GDM1 (cell line): ENCODE measurements at regions not wholly inside any gene's neighbourhood (a gene's known extent, or its start where the extent isn't known, plus 50 kb on each side); places are given as distances from the start of the nearest gene placed in this dataset.

Source experiments
- DNase-seq: peaks from one replicate; lab custom pipeline; 2025; lab: John Stamatoyannopoulos, UW

DNA sequence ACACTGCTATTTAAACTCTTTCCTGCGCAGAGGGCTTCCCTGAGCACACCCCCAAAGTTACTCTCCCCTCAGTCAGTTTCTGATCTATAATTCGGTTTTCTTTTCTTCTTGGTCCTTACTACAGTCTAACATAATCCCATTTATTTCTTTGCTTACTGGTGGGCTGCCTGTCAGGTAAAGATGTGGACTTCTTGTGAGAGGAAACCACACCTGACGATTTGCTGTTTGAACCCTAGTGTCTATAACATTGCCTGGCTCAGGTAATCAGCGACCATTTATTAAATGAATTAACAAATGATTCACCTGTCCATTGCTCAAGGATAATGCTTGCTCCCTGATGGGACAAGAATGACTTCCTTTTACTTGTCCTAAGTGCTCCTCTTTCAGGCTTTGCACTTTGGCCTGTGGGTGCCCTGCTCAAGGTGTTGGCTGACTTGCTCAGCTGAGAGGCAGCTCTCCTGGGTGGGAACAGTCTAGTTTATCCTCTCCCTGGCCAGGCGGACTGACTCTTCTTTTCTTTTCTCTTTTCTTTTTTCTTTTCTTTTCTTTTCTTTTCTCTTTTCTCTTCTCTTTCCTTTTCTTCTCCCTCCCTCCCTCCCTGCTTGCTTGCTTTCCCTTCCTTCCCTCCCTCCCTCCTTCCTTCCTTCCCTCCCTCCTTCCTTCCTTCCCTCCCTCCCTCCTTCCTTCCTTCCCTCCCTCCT is 233.1 kb downstream of the BCAS1 start:
- DNase-seq = no peak

- DNase-seq = no peak
Observed at GRCh38 chr20:53834749-53835148, 235.6 kb downstream of the BCAS1 start.

DNA sequence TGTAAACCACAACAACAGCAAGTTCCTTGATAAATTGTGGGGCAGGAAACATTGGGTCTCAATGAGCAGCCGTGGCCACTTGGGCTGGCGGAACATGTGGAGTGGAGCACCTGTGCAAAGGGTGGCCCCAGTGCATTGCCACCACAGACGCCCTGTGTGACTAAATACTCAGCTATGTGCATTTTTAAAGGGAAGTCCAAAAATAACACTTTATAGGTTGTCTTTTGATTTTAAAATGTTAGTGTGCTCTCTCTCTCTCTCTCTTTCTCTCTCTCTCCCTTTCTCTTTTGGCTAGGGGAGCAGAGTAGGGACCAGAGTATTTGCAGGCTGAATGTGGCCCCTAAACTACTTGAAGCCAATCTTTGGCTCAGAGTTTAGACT is 236.3 kb downstream of the BCAS1 start:
- no peak for DNase-seq

- no peak for DNase-seq
Observed at GRCh38 chr20:53833333-53834061, 236.9 kb downstream of the BCAS1 start.

DNA sequence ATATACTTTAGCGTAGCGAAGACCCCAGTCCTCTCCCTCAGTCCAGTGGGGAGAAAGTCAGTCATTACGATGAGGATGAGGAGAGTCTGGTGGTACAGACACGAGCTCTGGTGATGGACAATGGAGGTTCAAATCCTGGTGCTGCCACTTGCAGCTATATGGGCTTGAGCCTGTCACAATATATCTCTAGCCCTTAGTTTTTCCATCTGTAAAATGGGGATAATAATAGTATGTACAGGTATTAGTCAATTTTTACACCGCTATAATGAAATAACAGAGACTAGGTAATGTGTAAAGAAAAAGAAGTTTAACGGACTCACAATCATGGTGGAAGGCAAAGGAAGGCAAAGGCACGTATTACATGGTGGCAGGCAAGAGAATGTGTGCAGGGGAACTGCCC is 237.9 kb downstream of the BCAS1 start:
- DNase-seq = no peak

DNA sequence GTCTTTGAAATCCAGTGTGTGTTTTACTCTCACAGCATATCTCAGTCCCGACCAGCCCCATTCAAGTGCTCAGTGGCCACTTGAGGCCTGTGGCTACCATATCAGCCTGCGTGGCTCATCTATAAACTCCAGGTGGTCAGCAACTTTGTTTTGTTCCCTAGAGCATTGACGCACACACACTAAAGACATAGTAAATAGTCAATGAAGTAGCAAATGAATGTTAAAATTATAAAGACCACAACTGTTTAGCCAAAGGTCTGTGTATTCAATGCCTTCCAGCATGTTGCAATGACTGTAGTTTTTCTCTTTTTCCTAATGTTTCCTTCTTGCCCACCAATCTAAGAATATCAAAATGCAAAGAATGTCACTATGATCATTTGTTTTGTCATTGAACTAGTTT is 238.2 kb upstream of the ZNF217 start:
- DNase-seq = no peak

GRCh38 chr20:53831228-53831627 is 237.6 kb upstream of the ZNF217 start:
- no peak for DNase-seq

GRCh38 chr20:53829724-53830521 is 236.3 kb upstream of the ZNF217 start:
- no peak for DNase-seq

DNA sequence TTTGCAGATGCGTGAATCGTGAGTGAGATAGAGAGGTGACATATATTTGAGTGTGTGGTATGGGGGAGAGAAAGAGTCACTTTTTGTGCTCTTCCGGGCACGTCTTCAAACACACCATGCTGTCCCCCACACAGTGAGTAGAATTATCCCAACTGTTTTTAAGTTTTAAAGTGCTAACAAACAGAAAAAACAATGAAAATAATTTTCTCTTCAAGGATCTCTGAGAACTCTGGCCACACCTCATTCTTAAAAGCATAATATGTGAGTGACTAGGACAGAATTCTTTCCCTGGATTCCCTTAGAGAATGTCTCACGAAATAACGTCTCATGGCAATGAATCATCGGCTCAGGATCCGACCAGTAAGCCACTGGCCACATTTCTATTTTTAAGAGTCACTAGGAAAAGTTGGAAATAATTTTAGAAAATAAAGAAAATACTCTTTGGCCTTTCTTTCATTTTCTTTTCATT is 235.7 kb upstream of the ZNF217 start:
- DNase-seq = no peak

GRCh38 chr20:53828682-53829254 is 235.1 kb upstream of the ZNF217 start:
- no peak for DNase-seq

DNA sequence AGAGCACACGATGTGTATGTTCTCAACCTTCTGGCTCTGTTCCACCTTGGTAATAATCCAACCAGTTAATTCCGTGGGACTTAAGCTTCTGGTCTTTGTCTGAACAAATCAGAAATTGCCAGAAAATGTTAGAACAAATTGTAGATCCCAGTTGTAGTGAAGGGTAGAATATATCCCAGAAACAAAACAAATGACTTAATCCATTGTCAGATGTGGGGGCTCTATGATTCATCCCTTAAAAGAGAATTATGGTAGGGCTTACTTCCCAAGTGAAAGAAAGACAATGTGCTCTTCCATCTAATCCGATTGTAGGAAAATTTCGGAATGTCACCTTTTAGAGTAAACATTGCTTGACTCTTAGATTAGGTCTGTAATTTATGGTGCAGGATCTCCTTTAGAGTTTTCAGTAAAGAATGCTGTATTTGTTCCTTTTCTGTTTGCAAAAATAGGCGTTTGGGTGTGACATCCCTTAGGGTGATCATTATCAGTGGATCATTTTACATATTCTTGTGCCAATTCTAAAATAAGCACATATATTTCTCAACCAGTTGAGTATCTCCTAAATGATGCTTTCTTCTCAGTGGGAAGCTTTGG is 234.5 kb upstream of the ZNF217 start:
- no peak for DNase-seq

- no peak for DNase-seq
Observed at GRCh38 chr20:53827292-53828087, 233.9 kb upstream of the ZNF217 start.

GRCh38 chr20:53826597-53827291 is 233.1 kb upstream of the ZNF217 start:
- DNase-seq = no peak

DNA sequence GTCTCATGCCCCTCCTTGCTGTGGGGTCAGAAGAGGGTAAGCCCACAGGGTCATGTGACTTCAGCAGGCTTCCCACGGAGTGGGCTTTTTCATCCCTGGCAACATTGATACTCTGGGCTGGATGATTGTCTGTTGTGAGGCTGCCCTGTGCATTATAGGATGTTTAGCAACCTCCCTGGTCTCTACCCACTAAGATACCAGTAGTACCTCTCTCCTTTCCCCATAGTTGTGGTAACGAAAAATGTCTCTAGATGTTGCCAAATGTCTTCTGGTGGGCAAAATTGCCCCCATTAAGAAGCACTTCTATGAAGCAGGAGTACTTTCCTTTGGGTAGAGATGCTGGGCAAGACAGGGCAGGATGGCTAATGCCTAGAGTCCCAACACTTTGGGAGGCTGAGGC is 232.5 kb upstream of the ZNF217 start:
- DNase-seq = no peak

DNA sequence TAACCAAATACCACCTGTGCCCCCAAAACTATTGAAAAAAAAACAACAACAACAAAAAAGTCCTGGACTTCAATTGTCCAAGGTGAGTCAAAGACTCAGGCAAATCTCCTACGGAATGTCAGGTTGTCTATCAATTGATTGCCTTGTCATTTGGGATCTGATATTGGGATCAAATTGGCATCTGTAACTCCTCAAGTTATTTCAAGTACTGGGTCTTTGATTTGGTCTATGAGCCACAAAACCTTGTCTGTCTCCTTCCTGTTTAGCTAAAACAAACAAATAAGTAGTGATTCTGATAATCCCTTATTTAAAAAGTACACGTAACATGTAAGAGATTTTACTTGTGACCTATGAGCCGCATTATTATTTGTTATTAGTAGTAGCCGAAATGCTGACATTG is 231.6 kb upstream of the ZNF217 start:
- no peak for DNase-seq

GRCh38 chr20:53824779-53825178 is 231.1 kb upstream of the ZNF217 start:
- DNase-seq = no peak

DNA sequence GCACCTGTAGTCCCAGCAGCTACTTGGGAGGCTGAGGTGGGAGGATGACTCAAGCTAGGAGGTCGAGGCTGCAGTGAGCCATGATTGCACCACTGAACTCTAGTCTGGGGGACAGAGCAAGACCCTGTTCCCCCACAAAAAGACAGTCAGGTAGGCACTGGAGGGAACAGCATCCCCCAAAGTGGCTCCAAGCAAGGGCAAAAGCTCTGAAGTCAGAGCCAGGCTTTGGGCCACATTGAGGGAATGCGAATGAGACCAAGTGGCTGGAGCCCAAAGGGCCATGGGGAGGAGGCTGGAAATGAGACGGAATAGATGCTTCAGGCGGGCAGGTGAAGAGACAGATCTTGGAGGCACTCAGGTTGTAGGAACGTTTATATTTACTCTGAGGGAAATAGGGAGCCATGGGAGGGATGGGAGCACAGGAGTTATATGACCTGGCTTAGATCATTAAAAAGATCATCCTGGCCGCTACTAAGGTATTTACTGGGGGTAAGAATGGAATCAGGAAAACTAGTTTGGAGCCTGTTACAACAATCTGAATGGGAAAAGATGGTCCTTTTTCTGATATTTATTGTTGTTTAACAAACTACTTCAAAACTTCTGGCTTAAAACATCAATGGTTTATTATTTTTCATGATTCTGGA is 229.6 kb upstream of the ZNF217 start:
- DNase-seq = no peak

DNA sequence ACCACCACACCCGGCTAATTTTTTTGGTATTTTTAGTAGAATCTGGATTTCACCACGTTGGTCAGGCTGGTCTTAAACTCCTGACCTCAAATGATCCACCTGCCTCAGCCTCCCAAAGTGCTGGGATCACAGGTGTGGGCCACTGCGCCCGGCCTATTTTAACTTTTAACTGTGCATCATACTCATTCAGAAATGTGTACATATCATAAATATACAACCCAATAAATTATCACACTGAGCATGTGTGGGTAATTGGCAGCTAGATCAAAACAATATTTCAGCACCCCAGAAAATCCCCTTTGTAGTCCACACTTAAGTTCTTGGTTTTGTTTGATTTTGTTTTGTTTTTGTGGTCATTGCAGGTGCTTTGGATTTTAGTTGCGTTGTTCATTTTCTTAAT is 228.9 kb upstream of the ZNF217 start:
- no peak for DNase-seq

DNA sequence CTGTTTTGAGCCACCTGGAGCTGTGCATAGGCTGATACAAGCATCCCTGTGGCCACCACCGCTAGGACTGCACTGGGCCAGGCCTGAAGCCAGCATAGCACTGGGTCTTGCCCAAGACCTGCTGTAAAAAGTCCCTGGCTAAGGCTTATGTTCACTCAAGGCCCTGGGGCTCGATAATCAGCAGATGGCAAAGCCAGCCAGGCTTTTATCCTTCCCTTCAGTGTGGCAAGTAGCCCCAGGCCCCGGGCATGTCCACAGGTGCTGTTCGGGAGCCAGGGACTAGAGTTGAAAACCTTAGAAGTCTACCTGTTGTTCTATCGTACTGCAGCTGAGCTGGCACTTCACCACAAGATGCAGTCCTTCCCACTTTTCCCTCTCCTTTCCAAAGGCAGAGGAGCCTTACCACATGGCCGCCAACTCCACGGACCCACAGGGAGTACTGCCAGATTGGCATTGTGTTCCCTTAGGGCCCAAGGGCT is 226.4 kb upstream of the ZNF217 start:
- no peak for DNase-seq
